HuH-7 (cell line): ENCODE measurements at regions not wholly inside any gene's neighbourhood (a gene's known extent, or its start where the extent isn't known, plus 50 kb on each side); places are given as distances from the start of the nearest gene placed in this dataset.
"Not testable (repeated sequence)": the region's sequence is repeated elsewhere in the genome, so short reads cannot be mapped to it uniquely, and the experiment has no call there.

Source experiments
- DNase-seq: peaks from one replicate; pipeline ENCODE4 v3.0.0; 2011; ENCODE audit warnings: low spot score

GRCh38 chr13:76620036-76620435 lies 266.2 kb downstream of the KCTD12 start:
- DNase-seq = no peak

GRCh38 chr13:76619631-76620030 lies 266.6 kb downstream of the KCTD12 start:
- DNase-seq = no peak

GRCh38 chr13:76610819-76611415 lies 275.3 kb downstream of the KCTD12 start:
- no peak for DNase-seq

- DNase-seq = no peak
Measured at GRCh38 chr13:76609643-76610042, 276.6 kb downstream of the KCTD12 start.

GRCh38 chr13:76607866-76608265 lies 278.3 kb downstream of the KCTD12 start:
- DNase-seq = no peak

GRCh38 chr13:76600081-76600480 lies 286.1 kb downstream of the KCTD12 start:
- DNase-seq = no peak

GRCh38 chr13:76597868-76598267 lies 288.3 kb downstream of the KCTD12 start:
- no peak for DNase-seq

- DNase-seq = no peak
Measured at GRCh38 chr13:76596216-76596615, 290.0 kb downstream of the KCTD12 start.

GRCh38 chr13:76594435-76594834 lies 291.8 kb downstream of the KCTD12 start:
- DNase-seq = no peak

- DNase-seq = no peak
Measured at GRCh38 chr13:76586842-76587241, 299.4 kb downstream of the KCTD12 start.

GRCh38 chr13:76579701-76580100 lies 306.5 kb downstream of the KCTD12 start:
- DNase-seq = no peak

GRCh38 chr13:76575634-76576033 lies 310.6 kb downstream of the KCTD12 start:
- DNase-seq = not testable (repeated sequence)

- no peak for DNase-seq
Measured at GRCh38 chr13:76570510-76570971, 315.7 kb downstream of the KCTD12 start.

- no peak for DNase-seq
Measured at GRCh38 chr13:76556627-76557026, 329.6 kb downstream of the KCTD12 start.

GRCh38 chr13:76552807-76553206 lies 333.4 kb downstream of the KCTD12 start:
- DNase-seq = no peak

GRCh38 chr13:76552041-76552772 lies 334.0 kb downstream of the KCTD12 start:
- no peak for DNase-seq

GRCh38 chr13:76542176-76542575 lies 344.0 kb downstream of the KCTD12 start:
- no peak for DNase-seq

GRCh38 chr13:76538004-76538403 lies 348.2 kb downstream of the KCTD12 start:
- DNase-seq = no peak

- no peak for DNase-seq
Measured at GRCh38 chr13:76533251-76533650, 353.0 kb downstream of the KCTD12 start.

- DNase-seq = no peak
Measured at GRCh38 chr13:76527041-76527440, 359.2 kb downstream of the KCTD12 start.

GRCh38 chr13:76523740-76524340 lies 362.4 kb downstream of the KCTD12 start:
- DNase-seq = no peak

- DNase-seq = no peak
Measured at GRCh38 chr13:76522083-76522755, 364.0 kb downstream of the KCTD12 start.

GRCh38 chr13:76519685-76520084 lies 366.5 kb downstream of the KCTD12 start:
- DNase-seq = no peak
